Coronary artery (tissue), 2 donors: ENCODE measurements at regions not wholly inside any gene's neighbourhood (a gene's known extent, or its start where the extent isn't known, plus 50 kb on each side); places are given as distances from the start of the nearest gene placed in this dataset.
A peak's percentile ranks its signal among the peaks of the same experiment; 100 is the strongest.

Experiments used
- DNase-seq: peaks from one replicate; pipeline ENCODE4 v3.0.0-alpha.2; 2017; ENCODE audit warnings: low spot score
- H3K27ac ChIP-seq, 2 donors: fragments of 200-600 bp; sonication (generic); one replicate each; pipeline ENCODE4 v1.5.1; 2016 to 2019
- H3K4me3 ChIP-seq: fragments of 200-600 bp; sonication (generic); 2 replicates; pipeline ENCODE4 v1.5.1; 2016; ENCODE audit warnings: mild to moderate bottlenecking, moderate library complexity
- CTCF ChIP-seq: fragments of 200-600 bp; sonication (generic); IDR thresholded peaks from one replicate; pipeline ENCODE4 v1.5.1; 2019; ENCODE audit warnings: antibody characterized with exemption

- no peak for TF ChIP-seq CTCF
- no peak for DNase-seq
- no peak overlapping the region for H3K27ac ChIP-seq
Observed at GRCh38 chr11:10394229-10395101, 60.6 kb upstream of the AMPD3 start.

GRCh38 chr11:10395166-10395897, 59.7 kb upstream of the AMPD3 start:
- Histone ChIP-seq H3K27ac (no peak overlapping the region), H3K4me3 (no peak overlapping the region)
- DNase-seq, result no peak
- no peak for TF ChIP-seq CTCF

More at GRCh38 chr11:10394229-10395101, 60.6 kb upstream of the AMPD3 start:
- no peak overlapping the region for H3K4me3 ChIP-seq

- DNase-seq, result no peak
- TF ChIP-seq CTCF, result no peak
- no peak overlapping the region for H3K4me3 ChIP-seq
- H3K27ac ChIP-seq, result no peak overlapping the region
Observed at GRCh38 chr11:10396771-10397170, 58.3 kb upstream of the AMPD3 start.

- Histone ChIP-seq H3K4me3 (no peak overlapping the region), H3K27ac (no peak overlapping the region)
- no peak for TF ChIP-seq CTCF
- DNase-seq, result no peak
Observed at GRCh38 chr11:10397226-10397987, 57.7 kb upstream of the AMPD3 start.

GRCh38 chr11:10398525-10398924, 56.5 kb upstream of the AMPD3 start:
- no peak for DNase-seq
- H3K4me3 ChIP-seq, result no peak overlapping the region
- H3K27ac ChIP-seq, result no peak overlapping the region
- no peak for TF ChIP-seq CTCF

- no peak for TF ChIP-seq CTCF
- no peak overlapping the region for H3K4me3 ChIP-seq
- no peak for DNase-seq
- peak overlapping the region in 1 of 2 donors; percentile 49 for H3K27ac ChIP-seq
Observed at GRCh38 chr11:10400856-10401255, 54.2 kb upstream of the AMPD3 start.
